GM12878 (cell line): ENCODE measurements at regions not wholly inside any gene's neighbourhood (a gene's known extent, or its start where the extent isn't known, plus 50 kb on each side); places are given as distances from the start of the nearest gene placed in this dataset.

Source experiments
- ATAC-seq: fragments of 200-7000 bp; cut with Tn5 transposase; 3 replicates; pipeline ENCODE4 v1.9.1; 2020; ENCODE audit warnings: mild to moderate bottlenecking, moderate library complexity
- BruUV-seq: library from RNA; stranded (reverse); fragments of 400-500 nt; replicated peaks from 2 replicates; lab custom pipeline; 2021; lab: Mats Ljungman, UMichigan
- CTCF ChIA-PET: fragments of 300-600 bp; sonication (Branson Sonifier 250); formaldehyde crosslinking; extraction: SDS; loops from one replicate; lab custom pipeline; 2021; ENCODE audit warnings: inconsistent platforms; lab: Yijun Ruan, JAX
- POLR2A ChIA-PET: fragments of 350-600 bp; formaldehyde crosslinking; extraction: SDS; loops from one replicate; lab custom pipeline; 2021; ENCODE audit warnings: inconsistent platforms; lab: Charles Lee
- RAD21 ChIA-PET: fragments of 300-600 bp; sonication (Branson Sonifier 250); formaldehyde crosslinking; loops from one replicate; lab custom pipeline; 2023; ENCODE audit warnings: antibody characterized with exemption; ENCODE audit not compliant: unreplicated experiment; lab: Charles Lee
- SMC1A ChIA-PET: fragments of 300-600 bp; sonication (Branson Sonifier 250); formaldehyde crosslinking; loops from one replicate; lab custom pipeline; 2023; ENCODE audit not compliant: unreplicated experiment, uncharacterized antibody; lab: Charles Lee
- DNase-seq: peaks from one replicate; pipeline ENCODE4 v3.0.0-alpha.2; 2011; ENCODE audit warnings: low read depth, low spot score
- FAIRE-seq: peaks from 3 replicates; lab custom pipeline; 2011; peaks lifted over from hg19 to GRCh38; lab: Jason Lieb, UNC
- H2AFZ ChIP-seq: 2 replicates; pipeline ENCODE4 v1.6.0; 2011; ENCODE audit warnings: low read depth, low read length, control low read depth; ENCODE audit not compliant: control insufficient read depth
- H3K27ac ChIP-seq: 2 replicates; pipeline ENCODE4 v1.5.1; 2011; ENCODE audit warnings: control low read depth; ENCODE audit not compliant: control insufficient read depth, insufficient read depth
- H3K27me3 ChIP-seq, 2 experiments: replicated peaks in 1 of 2; 2 replicates each; pipeline versions ENCODE4 v1.6.0 to v1.6.1; 2011; ENCODE audit warnings: low read length in 1 of 2; ENCODE audit not compliant: control insufficient read depth in 2 of 2, insufficient read depth in 2 of 2
- H3K36me3 ChIP-seq, 2 experiments: 2 replicates each; pipeline ENCODE4 v1.5.1; 2011; ENCODE audit warnings: low read length in 1 of 2; ENCODE audit not compliant: control insufficient read depth in 2 of 2, insufficient read depth in 2 of 2
- H3K4me1 ChIP-seq: 2 replicates; pipeline ENCODE4 v1.6.1; 2011; ENCODE audit warnings: mild to moderate bottlenecking, low read length, moderate library complexity, mixed read lengths; ENCODE audit not compliant: control insufficient read depth, insufficient read depth
- H3K4me2 ChIP-seq: 2 replicates; pipeline ENCODE4 v1.6.0; 2011; ENCODE audit warnings: control low read depth; ENCODE audit not compliant: control insufficient read depth, insufficient read depth
- H3K4me3 ChIP-seq: fragments of 200-600 bp; sonication (generic); 2 replicates; pipeline ENCODE4 v1.5.1; 2016
- H3K79me2 ChIP-seq: 2 replicates; pipeline ENCODE4 v1.6.0; 2011; ENCODE audit warnings: low read length; ENCODE audit not compliant: control insufficient read depth, insufficient read depth
- H3K9ac ChIP-seq: 2 replicates; pipeline ENCODE4 v1.8.0; 2011; ENCODE audit warnings: low read length, control low read depth, mixed read lengths; ENCODE audit not compliant: control insufficient read depth, insufficient read depth
- H3K9me3 ChIP-seq: replicated peaks from 3 replicates; pipeline ENCODE4 v1.5.1; 2011; ENCODE audit warnings: mild to moderate bottlenecking, low read length; ENCODE audit not compliant: control insufficient read depth, insufficient read depth
- H4K20me1 ChIP-seq: 2 replicates; pipeline ENCODE4 v1.6.0; 2011; ENCODE audit not compliant: control insufficient read depth, insufficient read depth
- CBFB ChIP-seq: IDR thresholded peaks from 2 replicates; pipeline ENCODE4 v1.6.1; 2016; ENCODE audit warnings: antibody characterized with exemption, low read depth
- CHD4 ChIP-seq: fragments of 200-600 bp; sonication (generic); IDR thresholded peaks from 2 replicates; pipeline ENCODE4 v1.6.1; 2016; ENCODE audit warnings: mild to moderate bottlenecking
- CUX1 ChIP-seq: IDR thresholded peaks from 2 replicates; pipeline ENCODE4 v1.6.1; 2012; ENCODE audit warnings: improper control_type of control experiment, low read depth, low read length; ENCODE audit not compliant: insufficient replicate concordance
- EGR1 ChIP-seq, 2 experiments: IDR thresholded peaks; 1 replicate in 1 of 2; 2 replicates in 1 of 2; pipeline ENCODE4 v1.6.1; 2011 to 2012; ENCODE audit warnings: low read depth in 2 of 2, low read length in 2 of 2, borderline replicate concordance in 1 of 2, mild to moderate bottlenecking in 1 of 2, moderate library complexity in 1 of 2
- ESRRA ChIP-seq: IDR thresholded peaks from 2 replicates; pipeline ENCODE4 v1.6.1; 2012; ENCODE audit warnings: mild to moderate bottlenecking, low read length, improper control_type of control experiment
- FOXM1 ChIP-seq: IDR thresholded peaks from 2 replicates; pipeline ENCODE4 v1.6.1; 2012; ENCODE audit warnings: low read depth, mild to moderate bottlenecking, inconsistent platforms, low read length, moderate library complexity
- NFYA ChIP-seq: IDR thresholded peaks from 2 replicates; pipeline ENCODE4 v1.6.1; 2011; ENCODE audit warnings: low read depth, mild to moderate bottlenecking, low read length, improper control_type of control experiment, borderline replicate concordance
- NR2C2 ChIP-seq: IDR thresholded peaks from 2 replicates; pipeline ENCODE4 v1.6.1; 2011; ENCODE audit warnings: borderline replicate concordance, low read depth; ENCODE audit not compliant: control insufficient read depth, insufficient read length
- RAD21 ChIP-seq: IDR thresholded peaks from 2 replicates; pipeline ENCODE4 v1.6.1; 2011; ENCODE audit warnings: mild to moderate bottlenecking, low read depth, low read length, moderate library complexity; ENCODE audit not compliant: insufficient read depth
- RBBP5 ChIP-seq: fragments of 200-600 bp; sonication (generic); conservative IDR thresholded peaks from 2 replicates; pipeline ENCODE4 v1.6.1; 2016
- SIX5 ChIP-seq: IDR thresholded peaks from 2 replicates; pipeline ENCODE4 v1.6.1; 2011; ENCODE audit warnings: mild to moderate bottlenecking, low read depth, low read length, moderate library complexity; ENCODE audit not compliant: severe bottlenecking
- SMC3 ChIP-seq: IDR thresholded peaks from 2 replicates; pipeline ENCODE4 v1.6.1; 2011; ENCODE audit warnings: low read length, improper control_type of control experiment, borderline replicate concordance
- STAT1 ChIP-seq: fragments of 450-650 bp; conservative IDR thresholded peaks from 2 replicates; pipeline ENCODE4 v1.6.1; 2014; ENCODE audit warnings: antibody characterized with exemption, mild to moderate bottlenecking
- TBL1XR1 ChIP-seq: IDR thresholded peaks from 2 replicates; pipeline ENCODE4 v1.6.1; 2012; ENCODE audit warnings: low read depth, low read length, improper control_type of control experiment
- ZBED1 ChIP-seq: IDR thresholded peaks from 2 replicates; pipeline ENCODE4 v1.6.1; 2016; ENCODE audit warnings: borderline replicate concordance
- ZBTB40 ChIP-seq: fragments of 450-650 bp; IDR thresholded peaks from 2 replicates; pipeline ENCODE4 v1.6.1; 2016; ENCODE audit warnings: mild to moderate bottlenecking, moderate library complexity, borderline replicate concordance
- WGBS: methylation state at CpG from one replicate; pipeline ENCODE4 v1.1.6; 2016; ENCODE audit warnings: low lambda C conversion rate; ENCODE audit not compliant: insufficient replicate concordance, insufficient coverage; ENCODE audit errors: missing lambda C conversion rate; 5-methylcytosine and 5-hydroxymethylcytosine counted together
- in situ Hi-C: fragments of 300-500 bp; cut with MboI; formaldehyde crosslinking; loops from 9 replicates; pipeline ENCODE4 v1.14.3; 2018; ENCODE audit warnings: mixed read lengths
- intact Hi-C: fragments of 100-400 bp; cut with micrococcal nuclease; formaldehyde crosslinking; loops from one replicate; pipeline ENCODE4 v1.14.2; 2022; ENCODE audit not compliant: unreplicated experiment

GRCh38 chr4:188735082-188735481, 595.8 kb downstream of the TRIML1 start:
- Histone ChIP-seq H3K36me3 (no peaks in the 10 kb centered on the region), H3K9me3 (no peaks in the 10 kb centered on the region), H4K20me1 (no peaks in the 10 kb centered on the region), H2AFZ (no peak overlapping the region), H3K79me2 (no peaks in the 10 kb centered on the region), H3K27ac (no peak overlapping the region), H3K4me1 (no peaks in the 10 kb centered on the region), H3K4me2 (no peak overlapping the region), H3K9ac (no peak overlapping the region), H3K27me3 (no peaks in the 10 kb centered on the region), H3K4me3 (no peak overlapping the region)
- in situ Hi-C loops = no loop called here
- ChIA-PET CTCF (no interaction called here), POLR2A (no interaction called here), SMC1A (no interaction called here), RAD21 (no interaction called here)
- no TSS peak for BruUV-seq
- intact Hi-C loops = no loop called here
- no peak for FAIRE-seq
- 40% methylated on average over 14 of the region's 15 CpGs for WGBS
- ATAC-seq = no peak
- DNase-seq = no peak
- TF ChIP-seq SIX5 = no peak
- no peak for TF ChIP-seq CUX1
- no peak for TF ChIP-seq TBL1XR1
- TF ChIP-seq RBBP5 = no peak
- TF ChIP-seq SMC3 = no peak
- TF ChIP-seq RAD21 = no peak
- no peak for TF ChIP-seq ZBED1
- TF ChIP-seq FOXM1 = no peak
- TF ChIP-seq NFYA = no peak
- no peak for TF ChIP-seq ESRRA
- no peak for TF ChIP-seq CBFB
- no peak for TF ChIP-seq STAT1
- TF ChIP-seq EGR1 (IDR thresholded peaks at IDR 0.05; ENCODE audit: borderline replicate concordance in 1 of 2, low read depth in 2 of 2, low read length in 2 of 2) = no peak
- no peak for TF ChIP-seq ZBTB40
- no peak for TF ChIP-seq NR2C2
- no peak for TF ChIP-seq CHD4
